Suprapubic skin (tissue), 4 donors: ENCODE measurements at regions not wholly inside any gene's neighbourhood (a gene's known extent, or its start where the extent isn't known, plus 50 kb on each side); places are given as distances from the start of the nearest gene placed in this dataset.

Experiments used
- DNase-seq, 2 donors: peaks; one replicate each; pipeline ENCODE4 v3.0.0-alpha.2; 2019; ENCODE audit warnings: low spot score in 2 of 2
- H3K27ac ChIP-seq: fragments of 200-600 bp; sonication (generic); one replicate; pipeline ENCODE4 v1.5.1; 2019
- H3K27me3 ChIP-seq: fragments of 200-600 bp; sonication (generic); one replicate; pipeline ENCODE4 v1.5.1; 2019
- H3K36me3 ChIP-seq: fragments of 200-600 bp; sonication (generic); one replicate; pipeline ENCODE4 v1.5.1; 2019
- H3K4me1 ChIP-seq: fragments of 200-600 bp; sonication (generic); one replicate; pipeline ENCODE4 v1.5.1; 2019
- H3K4me3 ChIP-seq: fragments of 200-600 bp; sonication (generic); one replicate; pipeline ENCODE4 v1.5.1; 2019; ENCODE audit warnings: mild to moderate bottlenecking
- H3K9me3 ChIP-seq: fragments of 200-600 bp; sonication (generic); one replicate; pipeline ENCODE4 v1.5.1; 2019
- EP300 ChIP-seq: sonication (generic); formaldehyde crosslinking; IDR thresholded peaks from one replicate; pipeline ENCODE4 v1.6.1; 2017; ENCODE audit warnings: antibody characterized with exemption
- POLR2A ChIP-seq, 2 donors: fragments of 450-650 bp; IDR thresholded peaks; one replicate each; pipeline ENCODE4 v1.6.1; 2017; ENCODE audit warnings: antibody characterized with exemption in 2 of 2, mild to moderate bottlenecking in 2 of 2, moderate library complexity in 2 of 2
- POLR2AphosphoS5 ChIP-seq, 3 donors: sonication (generic); formaldehyde crosslinking; IDR thresholded peaks; one replicate each; pipeline ENCODE4 v1.6.1; 2017; ENCODE audit warnings: antibody characterized with exemption in 3 of 3
- WGBS: methylation state at CpG from one replicate; pipeline ENCODE4 v1.1.5; 2018; 5-methylcytosine and 5-hydroxymethylcytosine counted together
- TF ChIP-seq, protein P1 (sequence below), 2 donors: fragments of 200-600 bp in 1 of 2; fragments of 450-650 bp in 1 of 2; sonication (generic) in 1 of 2; IDR thresholded peaks; one replicate each; pipeline ENCODE4 v1.5.1; 2016 to 2019; ENCODE audit warnings: antibody characterized with exemption in 2 of 2, mild to moderate bottlenecking in 1 of 2, moderate library complexity in 1 of 2

DNA sequence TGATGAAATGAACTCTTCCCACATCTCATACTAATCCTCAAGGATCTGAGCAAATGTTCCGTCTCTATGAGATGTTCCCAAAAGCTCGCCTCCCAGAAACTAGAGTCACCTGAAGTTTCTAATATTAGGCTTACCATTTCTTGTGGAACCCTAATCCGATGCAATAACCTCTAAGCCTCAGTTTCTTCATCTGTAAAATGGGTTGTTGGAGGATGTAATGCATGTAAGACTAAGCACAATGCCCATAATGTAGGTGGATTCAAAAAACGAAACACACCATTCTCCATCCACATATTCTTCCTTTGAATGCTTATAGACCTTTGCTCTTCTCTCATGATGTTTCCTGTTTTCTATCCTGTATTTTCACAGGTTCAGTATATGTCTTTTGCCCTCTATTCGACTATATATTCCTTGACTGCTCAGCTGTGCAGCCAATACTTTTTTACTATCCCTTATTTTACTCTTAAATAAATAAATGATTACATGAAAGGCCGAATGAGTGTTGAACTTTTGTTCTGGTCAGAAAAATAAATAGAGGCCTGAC, 307.3 kb upstream of the G2E3 start:
- H3K36me3 ChIP-seq = no peaks in the 10 kb centered on the region
- H3K9me3 ChIP-seq = no peaks in the 10 kb centered on the region
- no peaks in the 10 kb centered on the region for H3K4me1 ChIP-seq
- WGBS = 85% methylated on average over 6 of the region's 6 CpGs
- DNase-seq = no peak
- no peaks in the 10 kb centered on the region for H3K27me3 ChIP-seq
- no peak overlapping the region for H3K4me3 ChIP-seq
- H3K27ac ChIP-seq = no peak overlapping the region
- no peak for TF ChIP-seq POLR2AphosphoS5 (IDR thresholded peaks at IDR 0.05)
- TF ChIP-seq, protein P1, sequence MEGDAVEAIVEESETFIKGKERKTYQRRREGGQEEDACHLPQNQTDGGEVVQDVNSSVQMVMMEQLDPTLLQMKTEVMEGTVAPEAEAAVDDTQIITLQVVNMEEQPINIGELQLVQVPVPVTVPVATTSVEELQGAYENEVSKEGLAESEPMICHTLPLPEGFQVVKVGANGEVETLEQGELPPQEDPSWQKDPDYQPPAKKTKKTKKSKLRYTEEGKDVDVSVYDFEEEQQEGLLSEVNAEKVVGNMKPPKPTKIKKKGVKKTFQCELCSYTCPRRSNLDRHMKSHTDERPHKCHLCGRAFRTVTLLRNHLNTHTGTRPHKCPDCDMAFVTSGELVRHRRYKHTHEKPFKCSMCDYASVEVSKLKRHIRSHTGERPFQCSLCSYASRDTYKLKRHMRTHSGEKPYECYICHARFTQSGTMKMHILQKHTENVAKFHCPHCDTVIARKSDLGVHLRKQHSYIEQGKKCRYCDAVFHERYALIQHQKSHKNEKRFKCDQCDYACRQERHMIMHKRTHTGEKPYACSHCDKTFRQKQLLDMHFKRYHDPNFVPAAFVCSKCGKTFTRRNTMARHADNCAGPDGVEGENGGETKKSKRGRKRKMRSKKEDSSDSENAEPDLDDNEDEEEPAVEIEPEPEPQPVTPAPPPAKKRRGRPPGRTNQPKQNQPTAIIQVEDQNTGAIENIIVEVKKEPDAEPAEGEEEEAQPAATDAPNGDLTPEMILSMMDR (IDR thresholded peaks at IDR 0.05) = no peak
- TF ChIP-seq EP300 = no peak
- no peak for TF ChIP-seq POLR2A (IDR thresholded peaks at IDR 0.05)

DNA sequence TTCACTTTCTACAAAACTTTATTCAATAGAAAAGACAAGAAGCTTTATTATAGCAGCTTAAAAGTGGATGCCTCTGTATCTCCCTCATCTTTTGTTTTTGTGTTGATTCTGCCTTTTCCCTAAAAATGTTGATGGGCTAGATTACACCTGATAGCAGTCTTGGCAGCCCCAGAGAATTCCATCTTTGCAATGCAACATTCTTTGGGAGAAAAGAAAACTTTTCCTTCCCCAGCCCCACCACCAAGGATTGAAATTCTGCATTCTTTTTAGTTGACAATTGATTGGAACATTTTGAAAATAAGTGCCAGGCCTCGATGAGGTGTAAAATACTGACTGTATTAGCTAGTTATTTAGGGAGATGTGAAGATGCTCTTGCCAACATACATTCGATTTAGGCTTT, 306.8 kb upstream of the G2E3 start:
- TF ChIP-seq EP300 (no peak), POLR2A (IDR thresholded peaks at IDR 0.05) (no peak), POLR2AphosphoS5 (IDR thresholded peaks at IDR 0.05) (no peak)
- TF ChIP-seq, protein P1 (IDR thresholded peaks at IDR 0.05) = no peak
- no peaks in the 10 kb centered on the region for H3K36me3 ChIP-seq
- H3K27ac ChIP-seq = no peak overlapping the region
- H3K27me3 ChIP-seq = no peaks in the 10 kb centered on the region
- WGBS = 71% methylated on average over 2 of the region's 2 CpGs
- no peaks in the 10 kb centered on the region for H3K4me1 ChIP-seq
- H3K9me3 ChIP-seq = no peaks in the 10 kb centered on the region
- H3K4me3 ChIP-seq = no peak overlapping the region
- DNase-seq = no peak

DNA sequence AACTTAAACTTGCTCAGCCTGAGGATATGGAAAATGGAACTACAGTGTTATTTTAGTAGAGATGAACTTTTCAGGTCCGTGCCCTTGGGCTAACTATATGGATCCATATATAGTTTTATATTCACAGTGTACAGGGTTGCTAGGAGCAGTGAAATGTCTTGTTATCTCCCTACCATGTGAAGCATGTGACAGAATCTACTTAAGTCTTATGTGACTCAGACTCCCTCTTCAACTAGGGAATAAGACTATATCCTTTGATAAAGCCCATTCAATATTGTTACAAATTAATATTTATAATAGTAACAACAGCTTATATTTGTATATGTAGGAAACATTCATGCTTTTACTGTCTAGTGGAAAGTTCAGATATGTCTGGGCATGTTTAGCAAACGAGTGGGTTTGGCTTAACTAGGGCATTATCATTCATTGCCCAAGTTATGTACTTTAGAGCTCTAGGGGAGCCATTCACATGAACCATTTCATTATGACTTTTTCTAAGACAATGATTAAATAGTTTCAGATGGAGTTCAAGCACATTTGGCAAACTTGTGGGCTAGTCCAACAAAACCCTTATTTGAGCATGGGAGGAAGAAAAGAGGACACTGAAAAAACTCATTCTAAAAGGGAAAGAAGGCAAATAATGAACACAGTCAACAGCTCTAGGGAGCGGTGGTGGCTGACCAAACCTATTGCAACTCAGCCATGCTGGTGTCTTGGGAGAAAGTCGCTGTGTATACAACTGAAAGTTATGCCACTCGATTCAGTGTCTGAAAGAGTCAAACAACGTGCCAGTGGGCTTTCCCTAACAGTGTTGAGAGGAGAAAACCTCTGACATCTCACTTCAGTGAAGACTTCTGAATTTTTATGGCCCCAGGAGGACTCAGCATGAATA, 305.9 kb upstream of the G2E3 start:
- no peak for DNase-seq
- Histone ChIP-seq H3K9me3 (no peaks in the 10 kb centered on the region), H3K27me3 (no peaks in the 10 kb centered on the region), H3K4me3 (no peak overlapping the region), H3K4me1 (no peaks in the 10 kb centered on the region), H3K27ac (no peak overlapping the region), H3K36me3 (no peaks in the 10 kb centered on the region)
- TF ChIP-seq POLR2A (IDR thresholded peaks at IDR 0.05) = no peak
- no peak for TF ChIP-seq POLR2AphosphoS5 (IDR thresholded peaks at IDR 0.05)
- TF ChIP-seq, protein P1 (IDR thresholded peaks at IDR 0.05) = no peak
- TF ChIP-seq EP300 = no peak
- 64% methylated on average over 6 of the region's 6 CpGs for WGBS

GRCh38 chr14:30256627-30257026, 302.3 kb upstream of the G2E3 start:
- no peak overlapping the region for H3K27ac ChIP-seq
- H3K27me3 ChIP-seq = no peaks in the 10 kb centered on the region
- WGBS = 96% methylated on average over 2 of the region's 2 CpGs
- no peaks in the 10 kb centered on the region for H3K9me3 ChIP-seq
- no peaks in the 10 kb centered on the region for H3K36me3 ChIP-seq
- H3K4me3 ChIP-seq = no peak overlapping the region
- no peak for DNase-seq
- no peaks in the 10 kb centered on the region for H3K4me1 ChIP-seq
- no peak for TF ChIP-seq POLR2A (IDR thresholded peaks at IDR 0.05)
- no peak for TF ChIP-seq POLR2AphosphoS5 (IDR thresholded peaks at IDR 0.05)
- no peak for TF ChIP-seq EP300
- TF ChIP-seq, protein P1 (IDR thresholded peaks at IDR 0.05) = no peak

- WGBS = 78% methylated on average over 1 of the region's 1 CpG
- no peaks in the 10 kb centered on the region for H3K4me1 ChIP-seq
- TF ChIP-seq, protein P1 (IDR thresholded peaks at IDR 0.05) = no peak
- TF ChIP-seq EP300 (no peak), POLR2AphosphoS5 (IDR thresholded peaks at IDR 0.05) (no peak), POLR2A (IDR thresholded peaks at IDR 0.05) (no peak)
- no peak for DNase-seq
- no peaks in the 10 kb centered on the region for H3K9me3 ChIP-seq
- H3K27me3 ChIP-seq = no peaks in the 10 kb centered on the region
- no peaks in the 10 kb centered on the region for H3K36me3 ChIP-seq
- no peak overlapping the region for H3K4me3 ChIP-seq
- no peak overlapping the region for H3K27ac ChIP-seq
Measured at GRCh38 chr14:30257946-30258661, 300.9 kb upstream of the G2E3 start.
